ENCODE measurements at regions not wholly inside any gene's neighbourhood (a gene's known extent, or its start where the extent isn't known, plus 50 kb on each side); places are given as distances from the start of the nearest gene placed in this dataset.

DNA sequence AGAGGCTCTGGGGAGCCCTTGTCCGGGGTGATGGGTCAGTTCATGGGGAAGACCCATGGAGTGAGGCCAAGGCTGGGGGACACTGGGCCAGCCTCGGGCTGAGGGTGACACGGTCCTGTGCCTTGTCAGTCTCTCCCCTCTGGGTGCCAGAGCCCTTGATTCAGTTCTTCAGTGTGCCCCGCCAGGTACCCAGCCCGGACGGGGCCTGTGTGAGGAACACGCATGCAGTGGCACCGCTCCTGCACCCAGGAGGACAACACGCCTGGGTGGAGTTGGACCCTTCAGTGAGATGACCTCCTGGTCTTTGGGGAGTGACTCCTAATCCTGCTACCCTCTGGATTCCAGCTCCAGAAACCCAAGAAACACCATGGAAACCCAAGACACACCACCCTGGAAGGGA, 264.4 kb downstream of the LOXHD1 start:
- TF ChIP-seq SMC3 (conservative IDR thresholded peaks at IDR 0.05; ENCODE audit: poor library complexity), result no peak
- no peak for TF ChIP-seq EZH2 (IDR thresholded peaks at IDR 0.05; ENCODE audit: borderline replicate concordance, insufficient read depth, low read length, poor library complexity, severe bottlenecking)
- TF ChIP-seq, protein P1, sequence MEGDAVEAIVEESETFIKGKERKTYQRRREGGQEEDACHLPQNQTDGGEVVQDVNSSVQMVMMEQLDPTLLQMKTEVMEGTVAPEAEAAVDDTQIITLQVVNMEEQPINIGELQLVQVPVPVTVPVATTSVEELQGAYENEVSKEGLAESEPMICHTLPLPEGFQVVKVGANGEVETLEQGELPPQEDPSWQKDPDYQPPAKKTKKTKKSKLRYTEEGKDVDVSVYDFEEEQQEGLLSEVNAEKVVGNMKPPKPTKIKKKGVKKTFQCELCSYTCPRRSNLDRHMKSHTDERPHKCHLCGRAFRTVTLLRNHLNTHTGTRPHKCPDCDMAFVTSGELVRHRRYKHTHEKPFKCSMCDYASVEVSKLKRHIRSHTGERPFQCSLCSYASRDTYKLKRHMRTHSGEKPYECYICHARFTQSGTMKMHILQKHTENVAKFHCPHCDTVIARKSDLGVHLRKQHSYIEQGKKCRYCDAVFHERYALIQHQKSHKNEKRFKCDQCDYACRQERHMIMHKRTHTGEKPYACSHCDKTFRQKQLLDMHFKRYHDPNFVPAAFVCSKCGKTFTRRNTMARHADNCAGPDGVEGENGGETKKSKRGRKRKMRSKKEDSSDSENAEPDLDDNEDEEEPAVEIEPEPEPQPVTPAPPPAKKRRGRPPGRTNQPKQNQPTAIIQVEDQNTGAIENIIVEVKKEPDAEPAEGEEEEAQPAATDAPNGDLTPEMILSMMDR (IDR thresholded peaks at IDR 0.05; ENCODE audit: poor library complexity, severe bottlenecking), result no peak
- TF ChIP-seq POLR2AphosphoS5 (IDR thresholded peaks at IDR 0.05), result no peak
- no peak for TF ChIP-seq TAF1 (IDR thresholded peaks at IDR 0.05; ENCODE audit: low read depth)

Measured in neural cell (in vitro differentiated cells).